Ascending aorta (tissue), 2 donors: ENCODE measurements at regions not wholly inside any gene's neighbourhood (a gene's known extent, or its start where the extent isn't known, plus 50 kb on each side); places are given as distances from the start of the nearest gene placed in this dataset.

Experiments used
- DNase-seq, 2 donors: peaks; one replicate each; pipeline ENCODE4 v3.0.0-alpha.2; 2019; ENCODE audit warnings: low spot score in 2 of 2
- H3K27ac ChIP-seq, 2 donors: fragments of 200-600 bp; sonication (generic); one replicate each; pipeline ENCODE4 v1.5.1; 2016 to 2017; ENCODE audit warnings: mild to moderate bottlenecking in 1 of 2
- H3K27me3 ChIP-seq: fragments of 200-600 bp; sonication (generic); one replicate; pipeline ENCODE4 v1.5.1; 2017
- H3K36me3 ChIP-seq, 2 donors: fragments of 200-600 bp; sonication (generic); one replicate each; pipeline ENCODE4 v1.5.1; 2016
- H3K4me1 ChIP-seq, 2 donors: fragments of 200-600 bp; sonication (generic); one replicate each; pipeline ENCODE4 v1.5.1; 2016 to 2017; ENCODE audit warnings: mild to moderate bottlenecking in 1 of 2
- H3K4me3 ChIP-seq, 2 donors: fragments of 200-600 bp; sonication (generic); one replicate each; pipeline ENCODE4 v1.5.1; 2016 to 2017; ENCODE audit warnings: mild to moderate bottlenecking in 1 of 2
- H3K9me3 ChIP-seq, 2 donors: fragments of 200-600 bp; sonication (generic); one replicate each; pipeline ENCODE4 v1.5.1; 2016
- CTCF ChIP-seq, 3 experiments: fragments of 200-600 bp in 2 of 3; fragments of 450-650 bp in 1 of 3; sonication (generic) in 2 of 3; IDR thresholded peaks; one replicate each; pipeline ENCODE4 v1.5.1; 2016 to 2019; ENCODE audit warnings: antibody characterized with exemption in 3 of 3, mild to moderate bottlenecking in 1 of 3, moderate library complexity in 1 of 3
- intact Hi-C: fragments of 100-400 bp; cut with DNase I; formaldehyde crosslinking; loops from one replicate; pipeline ENCODE4 v1.15.1; 2023

- no peak for TF ChIP-seq CTCF (IDR thresholded peaks at IDR 0.05)
- no peaks in the 10 kb centered on the region for H3K9me3 ChIP-seq
- H3K27ac ChIP-seq: no peak overlapping the region
- no peak for DNase-seq
- intact Hi-C loops: no loop called here
- no peaks in the 10 kb centered on the region for H3K27me3 ChIP-seq
- H3K4me1 ChIP-seq: no peaks in the 10 kb centered on the region
- H3K4me3 ChIP-seq: no peak overlapping the region
- H3K36me3 ChIP-seq: no peaks in the 10 kb centered on the region
These were observed 568.7 kb upstream of the MARCKS start for GRCh38 chr6:113288409-113288808.

GRCh38 chr6:113289166-113289565 is 568.0 kb upstream of the MARCKS start:
- H3K4me3 ChIP-seq: no peak overlapping the region
- H3K4me1 ChIP-seq: no peaks in the 10 kb centered on the region
- no peak overlapping the region for H3K27ac ChIP-seq
- TF ChIP-seq CTCF (IDR thresholded peaks at IDR 0.05): no peak
- DNase-seq: no peak
- intact Hi-C loops: no loop called here
- H3K9me3 ChIP-seq: no peaks in the 10 kb centered on the region
- H3K27me3 ChIP-seq: no peaks in the 10 kb centered on the region
- no peaks in the 10 kb centered on the region for H3K36me3 ChIP-seq

- no peaks in the 10 kb centered on the region for H3K27me3 ChIP-seq
- no peak for TF ChIP-seq CTCF (IDR thresholded peaks at IDR 0.05)
- DNase-seq: no peak
These were observed 566.5 kb upstream of the MARCKS start for GRCh38 chr6:113290684-113291083.

GRCh38 chr6:113291751-113292445 is 565.2 kb upstream of the MARCKS start:
- no peak for TF ChIP-seq CTCF (IDR thresholded peaks at IDR 0.05)
- intact Hi-C loops: no loop called here
- H3K27ac ChIP-seq: no peak overlapping the region

More at GRCh38 chr6:113290684-113291083, 566.5 kb upstream of the MARCKS start:
- intact Hi-C loops: no loop called here
- H3K4me3 ChIP-seq: no peak overlapping the region
- no peaks in the 10 kb centered on the region for H3K36me3 ChIP-seq
- H3K4me1 ChIP-seq: no peaks in the 10 kb centered on the region
- H3K27ac ChIP-seq: no peak overlapping the region
- no peaks in the 10 kb centered on the region for H3K9me3 ChIP-seq

GRCh38 chr6:113292646-113293422 is 564.3 kb upstream of the MARCKS start:
- Histone ChIP-seq H3K36me3 (no peaks in the 10 kb centered on the region), H3K27me3 (no peaks in the 10 kb centered on the region), H3K4me3 (no peak overlapping the region), H3K9me3 (no peaks in the 10 kb centered on the region), H3K27ac (no peak overlapping the region), H3K4me1 (no peaks in the 10 kb centered on the region)
- DNase-seq: no peak
- intact Hi-C loops: no loop called here
- no peak for TF ChIP-seq CTCF (IDR thresholded peaks at IDR 0.05)

More at GRCh38 chr6:113291751-113292445, 565.2 kb upstream of the MARCKS start:
- Histone ChIP-seq H3K36me3 (no peaks in the 10 kb centered on the region), H3K9me3 (no peaks in the 10 kb centered on the region), H3K27me3 (no peaks in the 10 kb centered on the region), H3K4me3 (no peak overlapping the region), H3K4me1 (no peaks in the 10 kb centered on the region)
- no peak for DNase-seq
